Right kidney (tissue), 1 donor: ENCODE measurements at regions not wholly inside any gene's neighbourhood (a gene's known extent, or its start where the extent isn't known, plus 50 kb on each side); places are given as distances from the start of the nearest gene placed in this dataset.

Experiments
- DNase-seq: peaks from one replicate; pipeline ENCODE4 v3.0.0-alpha.2; 2016

DNA sequence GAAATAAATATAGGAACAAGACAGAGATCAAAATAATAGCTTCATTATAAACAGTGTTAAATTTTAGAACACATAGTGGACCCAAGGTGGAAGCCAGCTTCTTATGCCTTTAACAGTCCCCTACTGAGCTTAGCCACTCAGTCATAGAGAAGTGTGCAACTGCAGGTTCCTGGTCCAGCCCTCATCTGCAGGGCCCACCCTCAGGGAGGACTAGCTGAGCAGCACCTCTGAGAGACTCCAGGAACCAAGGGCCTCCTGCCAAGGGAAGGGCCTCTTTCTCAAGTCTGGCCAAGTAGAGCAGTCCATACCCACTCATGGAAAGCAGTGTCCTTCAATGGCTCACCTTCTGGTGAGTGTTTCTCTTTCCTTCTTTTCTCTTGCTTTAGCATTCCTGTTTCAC, 173.7 kb upstream of the PRPS1L1 start:
- DNase-seq = no peak

DNA sequence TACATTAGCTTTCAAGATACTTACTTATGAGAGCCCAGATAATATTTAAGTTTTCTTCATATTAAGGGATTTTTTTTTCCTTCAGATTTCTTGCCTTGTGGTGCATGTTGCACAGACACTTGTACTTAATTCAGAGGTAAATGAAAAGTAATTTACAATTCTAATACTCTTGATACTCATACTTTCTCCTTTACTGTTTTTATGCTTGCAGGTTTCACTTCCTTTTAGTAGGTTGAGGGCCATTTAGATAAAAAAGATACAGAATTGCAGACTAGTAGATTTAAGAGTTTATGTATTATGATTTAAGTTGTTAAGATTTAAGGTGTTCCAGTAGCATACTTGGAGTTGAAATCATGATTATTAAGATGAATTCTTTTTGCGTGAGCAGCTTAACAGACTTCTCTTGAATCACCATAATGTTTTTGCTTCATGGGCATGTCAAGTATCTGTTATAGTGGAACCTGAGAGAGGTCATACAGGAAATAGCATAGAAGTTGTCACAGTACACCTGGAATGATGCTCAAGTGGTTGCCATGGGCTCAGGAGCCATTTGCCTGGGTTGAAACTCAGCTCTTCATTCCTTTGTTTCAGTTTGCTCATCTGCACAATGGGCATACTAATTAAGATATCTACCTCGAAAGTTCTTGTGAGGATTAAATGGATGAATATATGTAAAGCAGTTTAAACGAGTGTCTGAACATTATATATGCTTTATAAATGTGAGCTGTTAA, 174.8 kb upstream of the PRPS1L1 start:
- no peak for DNase-seq

DNA sequence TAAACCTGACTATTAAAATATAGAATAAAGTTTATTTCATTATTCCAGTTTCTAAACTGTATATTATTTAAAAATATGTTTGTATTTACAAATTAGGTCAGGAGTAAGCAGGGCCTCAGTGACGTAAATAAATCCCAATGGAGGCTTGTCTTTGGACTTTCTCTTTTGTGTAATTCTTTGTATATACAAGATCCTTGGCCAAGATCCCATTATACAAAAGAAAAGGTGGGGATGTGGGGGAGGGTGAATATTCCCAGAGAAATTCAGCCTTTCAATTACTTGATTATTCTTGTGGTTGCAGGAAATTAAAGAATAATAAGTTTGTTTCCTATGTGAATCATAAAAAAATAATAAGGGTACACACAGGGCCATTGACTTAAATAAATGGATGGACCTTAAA, 178.7 kb upstream of the PRPS1L1 start:
- no peak for DNase-seq

DNA sequence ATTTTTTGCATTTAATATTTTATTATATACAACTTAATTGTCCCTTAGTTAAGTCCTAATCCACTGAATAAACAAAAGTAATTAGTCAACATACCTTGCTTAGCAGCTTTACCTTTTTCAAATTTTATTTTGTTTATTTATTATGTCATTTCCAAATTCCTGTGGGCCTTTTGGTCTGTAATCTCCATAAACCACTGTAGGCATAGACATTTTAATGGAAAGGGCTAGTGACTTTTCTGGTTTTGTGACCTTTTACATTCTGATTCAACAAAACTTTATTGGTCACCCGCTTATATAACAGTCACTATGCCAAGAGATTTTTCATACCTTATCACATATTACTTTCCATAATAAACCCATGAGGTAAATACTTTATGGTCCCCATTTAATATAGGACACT, 181.3 kb upstream of the PRPS1L1 start:
- DNase-seq = no peak

DNA sequence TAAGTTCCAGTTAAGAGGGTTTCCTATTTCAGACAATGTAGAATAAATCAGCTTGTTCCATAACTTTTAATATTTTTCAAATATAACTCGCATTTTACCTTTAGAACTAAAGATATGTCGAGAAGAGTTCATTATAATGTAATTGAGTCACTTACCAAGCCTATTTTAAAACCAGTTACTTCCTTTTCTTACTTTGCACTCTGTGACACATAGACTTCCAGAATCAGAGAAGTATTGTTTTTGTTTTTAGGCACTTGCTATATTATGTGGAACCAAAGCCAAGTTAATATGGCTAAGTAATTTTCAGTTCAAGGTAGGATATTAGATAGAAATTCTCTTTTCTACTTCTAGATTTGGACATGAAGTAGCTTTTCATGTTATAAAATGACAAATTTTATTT, 182.7 kb upstream of the PRPS1L1 start:
- DNase-seq = no peak

DNA sequence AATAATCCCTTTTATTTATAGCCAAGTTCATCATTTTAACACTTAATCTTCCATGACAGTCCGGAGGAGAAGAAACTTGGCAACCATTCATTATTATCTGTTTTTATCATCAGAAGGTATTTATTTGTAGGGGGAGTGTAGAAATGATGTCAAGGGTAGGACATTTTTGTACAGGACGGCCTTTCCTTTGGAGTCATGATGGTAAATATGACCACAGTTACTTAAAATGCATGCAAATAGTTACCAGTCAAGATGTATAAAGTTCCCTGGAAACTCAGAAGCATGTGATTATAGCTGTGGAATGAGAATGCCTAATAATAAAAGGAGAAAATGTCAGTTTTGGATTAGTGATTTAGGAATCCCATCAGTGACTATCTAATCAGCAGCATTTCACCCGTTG, 183.1 kb upstream of the PRPS1L1 start:
- no peak for DNase-seq

DNA sequence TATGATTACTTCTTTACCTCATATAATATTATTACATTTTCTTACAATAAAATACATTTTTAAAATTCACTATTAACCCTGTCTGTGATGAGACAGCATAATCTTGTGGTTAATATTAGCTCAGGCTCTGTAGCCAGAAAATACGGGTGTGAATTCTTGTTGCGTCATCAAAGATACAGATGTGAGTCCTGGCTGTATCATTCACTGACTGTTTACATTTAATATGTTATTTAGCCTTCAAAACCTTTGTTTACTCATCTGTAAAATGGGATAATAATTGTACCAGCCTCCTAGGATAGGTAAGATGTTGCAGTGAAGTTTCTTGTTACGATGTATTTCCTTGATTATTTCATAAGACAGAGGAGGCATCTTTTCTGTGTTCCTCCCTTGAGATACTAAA, 184.7 kb upstream of the PRPS1L1 start:
- DNase-seq = no peak

DNA sequence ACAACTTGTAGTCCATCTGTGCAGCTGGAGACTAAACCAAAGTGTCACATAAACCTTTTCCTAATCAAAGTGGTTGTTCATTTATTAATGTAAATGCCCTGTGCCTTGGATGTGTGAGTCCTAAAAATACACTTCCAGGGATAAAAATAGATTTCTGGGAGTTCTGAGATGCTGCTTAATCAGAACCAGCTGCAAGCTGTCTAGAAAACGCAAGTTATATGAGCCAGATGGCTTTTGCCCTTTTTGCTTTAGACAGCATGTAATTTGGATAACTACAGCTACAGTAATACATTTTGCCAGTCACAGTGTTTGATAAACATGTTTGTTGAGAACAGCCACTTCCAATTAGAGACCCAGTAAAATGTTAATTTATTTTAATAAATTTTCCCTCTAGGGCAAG, 185.1 kb upstream of the PRPS1L1 start:
- no peak for DNase-seq

DNA sequence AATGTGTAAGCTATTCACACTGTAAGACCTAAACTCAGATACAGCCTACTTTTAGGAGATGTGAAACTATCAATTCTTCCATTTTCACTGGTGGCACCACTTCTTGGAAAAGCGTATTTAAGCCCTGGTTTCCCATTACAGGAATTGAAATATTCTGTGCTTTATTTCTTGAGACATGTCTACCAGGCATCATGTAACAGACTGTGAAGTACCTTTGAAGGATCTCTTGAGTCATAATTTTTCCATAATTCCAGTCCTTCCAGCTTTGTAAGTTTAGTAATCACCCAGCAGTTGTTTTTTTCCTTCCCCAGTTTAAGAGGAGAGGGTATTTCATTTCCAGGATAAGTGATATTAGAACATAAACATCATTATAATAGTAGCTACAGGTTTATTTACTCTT, 186.0 kb upstream of the PRPS1L1 start:
- DNase-seq = no peak

DNA sequence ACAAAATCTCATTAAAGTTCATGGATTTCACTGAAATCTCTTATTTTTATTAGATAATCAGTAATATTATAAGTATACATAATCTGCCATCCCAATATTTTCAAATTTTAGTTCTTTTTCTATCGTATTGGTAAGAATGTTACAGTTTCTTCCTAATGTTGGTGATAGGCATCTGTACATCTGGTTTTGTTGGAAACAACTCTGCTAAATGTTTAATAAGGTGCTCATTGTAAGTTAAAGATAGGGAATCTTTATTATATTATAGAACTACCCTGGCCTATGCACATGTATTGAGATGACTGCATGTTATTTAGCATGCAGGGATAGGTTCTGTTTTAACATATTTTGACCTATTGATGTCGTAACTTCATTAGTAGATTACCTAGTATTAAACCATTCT, 188.6 kb upstream of the PRPS1L1 start:
- DNase-seq = no peak

DNA sequence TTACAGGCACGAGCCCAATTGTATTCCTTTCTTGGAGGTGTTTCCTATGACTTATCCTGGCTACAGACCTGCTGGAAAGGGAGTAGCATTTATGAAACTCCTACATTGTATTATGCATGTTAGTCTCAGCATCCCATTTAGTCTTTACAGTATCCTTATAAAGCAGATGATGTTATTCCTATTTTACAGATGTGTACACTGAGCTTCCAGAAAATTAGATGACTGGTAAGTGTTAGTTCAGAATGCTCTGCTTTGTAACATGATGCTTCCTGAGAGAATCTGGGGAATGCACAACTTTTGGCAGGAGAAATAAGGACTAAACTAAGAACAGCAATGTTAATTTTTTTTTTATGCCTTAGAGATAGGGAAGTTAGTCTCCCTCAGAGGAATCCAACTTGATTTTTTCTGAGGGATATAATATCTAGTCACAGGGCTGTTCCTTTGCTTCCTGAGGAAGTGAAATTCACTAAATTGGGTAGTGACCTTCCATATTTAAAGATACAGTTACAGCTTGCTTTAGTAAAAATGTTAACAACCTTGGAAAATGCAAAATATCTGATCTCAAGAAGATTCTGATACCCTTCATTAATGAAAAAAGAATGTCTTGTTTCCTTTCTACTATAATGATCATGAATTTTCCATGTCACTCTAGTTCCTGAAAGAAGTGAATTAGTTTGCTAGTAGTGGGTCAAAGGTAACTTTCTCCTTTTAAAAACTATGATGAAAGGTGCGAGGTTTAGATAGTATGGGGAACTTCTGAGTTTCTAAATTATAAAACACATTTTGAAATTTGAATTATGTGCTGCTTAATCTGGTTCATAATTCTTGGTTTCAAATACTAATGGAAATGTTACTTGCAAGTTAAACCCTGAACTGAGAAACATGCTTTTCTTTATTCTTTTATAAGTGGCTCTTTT, 194.0 kb upstream of the PRPS1L1 start:
- DNase-seq = no peak

DNA sequence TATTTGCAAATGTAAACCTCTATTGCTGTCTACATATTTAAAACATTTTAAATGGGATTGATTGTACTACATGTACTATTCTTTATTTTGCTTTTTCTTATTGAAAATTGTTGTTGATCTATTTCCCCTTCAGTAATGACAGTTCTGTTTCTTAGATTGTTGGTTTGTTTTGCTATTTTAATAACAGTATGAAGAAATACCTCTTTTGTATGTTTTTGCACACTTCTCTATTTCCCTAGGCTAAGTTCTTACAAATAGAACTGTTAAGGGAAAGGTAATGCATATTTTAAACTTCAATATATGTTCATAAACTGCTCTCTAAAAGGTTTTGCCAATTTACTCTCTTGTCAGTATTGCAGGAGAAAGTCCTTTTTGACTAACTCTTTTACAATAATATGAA, 195.0 kb upstream of the PRPS1L1 start:
- no peak for DNase-seq

DNA sequence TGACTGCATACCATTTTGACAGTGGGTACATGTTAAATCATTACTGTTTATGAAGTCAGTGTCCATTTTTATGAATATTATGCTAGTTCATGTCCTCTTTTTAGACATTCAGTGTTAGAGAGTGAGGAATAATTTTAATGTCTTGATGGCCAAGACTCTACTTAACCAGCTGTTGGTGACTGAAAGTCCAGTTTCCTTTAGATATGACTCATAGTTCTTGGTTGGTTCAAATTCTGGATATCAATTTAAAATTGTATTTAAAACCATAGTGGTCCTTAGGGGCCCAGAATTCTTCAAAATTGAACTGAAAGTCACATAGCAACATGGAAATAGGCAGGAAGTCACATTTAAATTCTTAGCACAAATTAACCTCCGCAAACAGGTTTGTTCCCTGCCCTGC, 196.5 kb upstream of the PRPS1L1 start:
- no peak for DNase-seq

DNA sequence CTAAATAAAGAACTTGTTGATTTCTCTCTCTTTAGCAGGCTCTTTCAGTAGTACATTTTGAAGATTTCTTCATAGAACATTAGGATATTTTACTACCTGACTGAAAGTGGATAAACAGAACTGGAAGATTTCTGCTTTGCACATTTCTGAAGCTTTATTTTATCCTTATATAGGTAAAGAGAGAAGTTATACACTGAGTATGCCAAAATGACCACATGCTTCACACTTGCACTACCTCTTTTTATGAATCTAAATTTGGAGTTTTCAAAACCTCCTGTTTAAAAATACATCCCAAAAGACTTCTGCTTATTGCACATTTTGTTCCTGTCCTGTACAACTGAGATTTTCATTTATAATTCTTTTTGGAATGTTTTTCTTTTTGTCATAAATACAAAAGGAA, 197.4 kb upstream of the PRPS1L1 start:
- no peak for DNase-seq

DNA sequence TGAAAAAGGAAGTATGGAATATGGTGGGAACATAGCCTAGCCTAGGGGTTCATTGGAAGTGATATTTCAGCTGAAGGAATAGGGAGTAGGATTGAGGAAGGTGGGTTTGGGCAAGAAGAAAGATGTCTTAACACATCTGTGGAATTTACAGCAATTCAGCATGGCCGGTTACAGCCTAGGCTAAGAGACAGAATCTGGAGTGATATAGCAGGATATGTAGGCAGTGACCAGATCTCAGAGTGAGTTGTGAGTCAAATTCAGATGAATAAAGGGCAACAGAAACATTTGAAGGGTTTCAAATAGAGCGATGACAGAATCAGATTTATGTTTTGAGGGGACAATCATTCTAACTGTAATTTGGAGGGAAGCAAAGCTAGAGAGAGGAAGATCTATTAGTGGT, 199.0 kb upstream of the PRPS1L1 start:
- DNase-seq = no peak

DNA sequence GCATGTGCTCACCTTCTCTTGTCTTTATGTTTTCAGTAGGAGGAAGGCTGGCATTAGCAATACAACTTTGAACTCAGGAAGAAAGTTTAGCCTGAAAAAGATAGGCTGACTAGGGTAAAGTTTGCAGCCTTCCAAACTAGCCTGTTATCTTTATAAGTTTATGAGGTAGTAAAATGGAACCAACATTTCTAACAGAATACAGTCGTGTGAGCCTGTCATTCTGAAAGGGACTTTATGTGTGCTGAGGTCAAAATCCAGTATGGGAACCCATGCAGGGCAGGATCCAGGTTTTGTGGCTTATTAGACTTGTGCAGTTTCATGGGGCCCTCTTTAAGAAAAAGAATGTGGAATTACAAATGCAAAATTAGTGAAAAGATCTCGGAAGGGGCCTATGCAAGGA, 201.0 kb upstream of the PRPS1L1 start:
- DNase-seq = no peak

DNA sequence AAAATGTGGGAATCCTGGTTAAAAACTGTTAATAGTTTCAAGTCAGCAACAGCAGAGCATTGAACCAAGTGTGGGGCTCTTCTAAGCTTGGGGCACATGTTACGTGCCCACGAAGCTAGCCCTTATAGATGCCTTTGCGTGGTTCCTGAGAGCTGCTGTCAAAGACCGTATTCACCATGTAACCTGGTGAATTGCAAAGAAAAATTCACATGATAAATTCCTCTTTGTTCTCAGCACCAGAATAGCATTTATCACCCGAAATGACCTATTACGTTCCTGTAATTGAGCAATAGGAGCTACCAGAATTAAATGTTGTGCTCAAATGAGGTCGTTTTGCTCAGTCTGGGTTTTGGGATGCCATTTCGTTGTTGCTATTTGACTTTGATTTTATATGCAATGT, 202.6 kb upstream of the PRPS1L1 start:
- no peak for DNase-seq

DNA sequence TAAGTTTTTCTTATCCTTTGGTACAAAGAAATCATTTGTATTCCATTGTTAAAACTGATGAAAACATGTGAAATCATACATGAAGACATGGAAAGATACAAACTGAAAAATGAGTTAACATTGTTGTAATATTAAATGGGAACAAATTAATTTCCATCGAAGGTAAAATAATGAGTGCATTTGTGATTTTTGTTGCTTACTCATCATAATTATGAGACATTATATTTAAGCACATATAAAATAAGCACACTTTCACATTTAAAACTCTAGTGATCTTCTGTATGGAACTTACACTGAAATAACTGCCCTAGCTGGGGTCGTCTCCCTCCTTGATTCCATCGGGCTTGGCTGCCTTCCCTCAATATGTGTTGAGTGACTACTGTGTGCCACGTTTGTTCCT, 204.2 kb upstream of the PRPS1L1 start:
- DNase-seq = no peak

DNA sequence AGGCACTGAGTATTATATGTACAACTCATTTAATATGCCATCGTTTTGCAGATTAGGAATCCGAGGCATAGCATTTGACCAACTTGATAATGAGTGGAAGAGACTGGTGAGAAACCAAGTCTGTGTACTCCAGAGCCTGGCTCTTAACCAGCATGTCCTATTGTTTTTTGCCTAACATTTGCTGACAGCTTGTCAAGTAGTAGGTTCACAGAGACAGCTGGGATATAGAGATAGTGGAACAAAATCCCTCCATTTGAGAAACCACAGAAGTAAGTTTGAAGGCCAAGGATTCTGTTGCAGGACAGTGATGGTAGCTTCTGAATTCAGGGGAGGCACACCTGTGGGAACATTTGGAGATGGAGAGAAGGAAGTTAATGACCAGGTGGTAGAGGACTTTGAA, 206.9 kb upstream of the PRPS1L1 start:
- DNase-seq = no peak

DNA sequence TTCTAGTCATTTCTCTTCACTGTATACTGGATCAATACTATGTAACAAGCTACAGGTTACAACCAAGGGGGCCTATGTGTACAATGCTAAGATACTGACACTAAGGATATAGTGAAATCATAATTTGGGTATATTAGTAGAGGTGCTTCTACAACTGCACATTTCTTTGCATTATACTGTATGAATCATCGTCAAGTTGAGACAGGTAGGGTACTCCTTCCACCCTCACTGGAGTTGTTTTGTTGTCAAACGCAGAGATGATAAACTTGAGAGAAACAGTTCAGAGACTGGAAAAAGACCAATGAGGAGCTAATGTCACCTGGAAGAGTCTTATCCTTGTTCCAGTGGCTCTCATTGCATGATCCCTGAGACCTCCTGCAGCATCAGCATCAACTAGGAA, 208.2 kb upstream of the PRPS1L1 start:
- no peak for DNase-seq

DNA sequence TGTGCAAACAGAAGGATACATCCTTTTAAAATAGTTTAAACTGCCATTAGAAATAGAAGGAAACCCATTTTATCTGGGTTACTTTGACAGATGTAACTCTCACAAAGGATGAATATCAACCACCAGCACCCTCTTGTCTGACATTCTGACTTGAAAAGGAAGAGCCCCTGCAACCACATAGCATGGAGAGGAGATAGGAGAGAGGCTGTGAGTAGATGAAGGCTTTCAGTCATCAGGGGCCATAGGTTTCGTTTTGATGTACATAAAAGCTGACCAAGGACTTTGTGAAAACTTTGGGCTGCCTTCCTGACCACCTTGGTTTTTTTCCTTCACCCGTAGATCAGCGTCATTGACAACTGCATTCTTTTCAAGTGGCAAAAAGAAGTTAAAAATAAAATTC, 211.6 kb upstream of the PRPS1L1 start:
- DNase-seq = no peak

DNA sequence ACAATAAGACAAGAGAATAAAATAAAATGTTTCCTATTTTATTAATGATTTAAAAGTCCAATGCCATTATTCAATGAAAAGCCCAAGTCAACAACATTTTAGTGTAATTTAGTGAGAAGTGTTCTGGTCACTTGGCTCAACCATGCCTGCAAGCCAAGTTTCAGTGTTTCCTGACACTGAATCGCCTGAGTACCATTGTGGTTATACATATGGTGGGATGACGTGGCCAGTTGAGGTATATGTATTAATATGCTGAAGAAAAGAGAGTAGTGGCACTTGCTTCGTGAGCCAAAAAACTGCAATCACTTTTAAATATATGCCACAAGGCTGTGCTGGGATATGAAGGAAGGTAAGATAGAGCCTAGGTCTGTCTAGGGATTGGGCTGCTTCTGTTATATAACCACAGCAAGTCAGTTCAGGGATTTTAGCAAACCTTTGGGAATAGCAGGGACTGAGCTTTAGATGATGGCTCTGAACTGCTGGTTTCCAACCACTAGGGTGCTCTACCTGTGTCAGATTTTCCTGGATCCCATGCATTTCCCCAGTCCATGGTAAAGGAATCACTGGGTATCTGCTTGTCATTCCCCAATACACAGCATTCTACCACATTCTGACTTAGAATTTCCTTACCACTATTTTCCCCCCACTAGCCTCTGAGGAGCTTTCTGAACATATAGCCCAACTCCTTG, 214.0 kb upstream of the PRPS1L1 start:
- no peak for DNase-seq

DNA sequence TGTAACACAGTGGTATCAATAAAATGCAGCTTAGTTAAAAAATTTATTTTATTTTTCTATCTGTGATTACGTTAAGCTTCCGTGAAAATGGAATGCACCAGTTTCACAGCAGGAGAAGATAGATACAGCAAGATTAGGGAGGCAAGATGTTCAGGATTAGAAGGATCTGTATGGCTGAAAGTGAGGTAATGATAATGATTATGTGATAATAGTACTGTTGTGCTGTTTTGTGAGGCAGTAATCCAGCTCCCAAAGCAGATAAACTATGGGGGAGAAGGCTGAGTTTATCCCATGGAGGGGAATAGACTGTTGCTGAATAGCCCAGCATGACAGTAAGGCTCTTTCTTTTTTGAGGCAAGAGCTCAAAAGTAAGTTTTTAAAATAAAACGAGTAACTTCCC, 216.1 kb upstream of the PRPS1L1 start:
- DNase-seq = no peak
